ENCODE measurements at regions not wholly inside any gene's neighbourhood (a gene's known extent, or its start where the extent isn't known, plus 50 kb on each side); places are given as distances from the start of the nearest gene placed in this dataset.

GRCh38 chr20:12079490-12079889, 161.8 kb downstream of the BTBD3 start:
- H3K27ac ChIP-seq (ENCODE audit: low read depth, low read length, poor library complexity, severe bottlenecking): no peak overlapping the region
- no peaks in the 10 kb centered on the region for H3K4me1 ChIP-seq (ENCODE audit: insufficient read depth, low read length, severe bottlenecking)
- no peak overlapping the region for H3K9ac ChIP-seq (ENCODE audit: low read length)
- no peaks in the 10 kb centered on the region for H3F3A ChIP-seq (ENCODE audit: insufficient read depth, low read length)
- no peaks in the 10 kb centered on the region for H3K36me3 ChIP-seq (ENCODE audit: insufficient read depth, low read length)
- no peaks in the 10 kb centered on the region for H3K27me3 ChIP-seq (ENCODE audit: insufficient read depth, low read length)
- H3K4me3 ChIP-seq (ENCODE audit: low read depth, low read length, poor library complexity, severe bottlenecking): no peak overlapping the region
- no peak overlapping the region for H3K4me2 ChIP-seq (ENCODE audit: low read length)
- no peaks in the 10 kb centered on the region for H3K9me3 ChIP-seq (ENCODE audit: low read length)
- H3K79me2 ChIP-seq (ENCODE audit: insufficient read depth, low read length): no peaks in the 10 kb centered on the region
- no peaks in the 10 kb centered on the region for H3K9me2 ChIP-seq (ENCODE audit: low read depth, low read length)
- TF ChIP-seq CTCF (IDR thresholded peaks at IDR 0.05; ENCODE audit: low read length) (no peak), EZH2 (IDR thresholded peaks at IDR 0.05; ENCODE audit: borderline replicate concordance, low read length) (no peak)
- no peaks in the 10 kb centered on the region for H4K20me1 ChIP-seq (ENCODE audit: insufficient read depth, low read length)
- no peak overlapping the region for H2AFZ ChIP-seq (ENCODE audit: low read length)

GRCh38 chr20:12083269-12083668, 165.6 kb downstream of the BTBD3 start:
- Histone ChIP-seq H3K9ac (ENCODE audit: low read length) (no peak overlapping the region), H3K27ac (ENCODE audit: low read depth, low read length, poor library complexity, severe bottlenecking) (no peak overlapping the region), H3K4me1 (ENCODE audit: insufficient read depth, low read length, severe bottlenecking) (no peaks in the 10 kb centered on the region), H3F3A (ENCODE audit: insufficient read depth, low read length) (no peaks in the 10 kb centered on the region), H3K4me3 (ENCODE audit: low read depth, low read length, poor library complexity, severe bottlenecking) (no peak overlapping the region), H3K9me2 (ENCODE audit: low read depth, low read length) (no peaks in the 10 kb centered on the region), H2AFZ (ENCODE audit: low read length) (no peak overlapping the region), H3K36me3 (ENCODE audit: insufficient read depth, low read length) (no peaks in the 10 kb centered on the region), H4K20me1 (ENCODE audit: insufficient read depth, low read length) (no peaks in the 10 kb centered on the region), H3K27me3 (ENCODE audit: insufficient read depth, low read length) (no peaks in the 10 kb centered on the region), H3K9me3 (ENCODE audit: low read length) (no peaks in the 10 kb centered on the region), H3K4me2 (ENCODE audit: low read length) (no peak overlapping the region), H3K79me2 (ENCODE audit: insufficient read depth, low read length) (no peaks in the 10 kb centered on the region)
- no peak for TF ChIP-seq EZH2 (IDR thresholded peaks at IDR 0.05; ENCODE audit: borderline replicate concordance, low read length)
- no peak for TF ChIP-seq CTCF (IDR thresholded peaks at IDR 0.05; ENCODE audit: low read length)

GRCh38 chr20:12084482-12084881, 166.8 kb downstream of the BTBD3 start:
- no peak overlapping the region for H3K4me2 ChIP-seq (ENCODE audit: low read length)
- no peaks in the 10 kb centered on the region for H3K9me3 ChIP-seq (ENCODE audit: low read length)
- TF ChIP-seq CTCF (IDR thresholded peaks at IDR 0.05; ENCODE audit: low read length) (no peak), EZH2 (IDR thresholded peaks at IDR 0.05; ENCODE audit: borderline replicate concordance, low read length) (no peak)
- H2AFZ ChIP-seq (ENCODE audit: low read length): no peak overlapping the region
- H3K79me2 ChIP-seq (ENCODE audit: insufficient read depth, low read length): no peaks in the 10 kb centered on the region
- H4K20me1 ChIP-seq (ENCODE audit: insufficient read depth, low read length): no peaks in the 10 kb centered on the region
- no peaks in the 10 kb centered on the region for H3K27me3 ChIP-seq (ENCODE audit: insufficient read depth, low read length)
- no peak overlapping the region for H3K27ac ChIP-seq (ENCODE audit: low read depth, low read length, poor library complexity, severe bottlenecking)
- no peaks in the 10 kb centered on the region for H3K36me3 ChIP-seq (ENCODE audit: insufficient read depth, low read length)
- no peaks in the 10 kb centered on the region for H3K4me1 ChIP-seq (ENCODE audit: insufficient read depth, low read length, severe bottlenecking)
- H3K9me2 ChIP-seq (ENCODE audit: low read depth, low read length): no peaks in the 10 kb centered on the region
- H3F3A ChIP-seq (ENCODE audit: insufficient read depth, low read length): no peaks in the 10 kb centered on the region
- no peak overlapping the region for H3K4me3 ChIP-seq (ENCODE audit: low read depth, low read length, poor library complexity, severe bottlenecking)
- H3K9ac ChIP-seq (ENCODE audit: low read length): no peak overlapping the region
